ENCODE measurements at regions not wholly inside any gene's neighbourhood (a gene's known extent, or its start where the extent isn't known, plus 50 kb on each side); places are given as distances from the start of the nearest gene placed in this dataset.

- TF ChIP-seq EZH2phosphoT487 (IDR thresholded peaks at IDR 0.05; ENCODE audit: low read depth) (no peak), CTCF (IDR thresholded peaks at IDR 0.05; ENCODE audit: low read depth, low read length) (no peak)
Measured at GRCh38 chr5:116702776-116703175, 128.2 kb upstream of the SEMA6A start.

Measured in OCI-LY3 (cell line).